Kidney (tissue), 13 donors: ENCODE measurements at regions not wholly inside any gene's neighbourhood (a gene's known extent, or its start where the extent isn't known, plus 50 kb on each side); places are given as distances from the start of the nearest gene placed in this dataset.

Source experiments
- DNase-seq, 5 donors: peaks; one replicate each; pipeline ENCODE4 v3.0.0-alpha.2; 2013 to 2020
- FAIRE-seq: peaks from 2 replicates; lab custom pipeline; 2012; peaks lifted over from hg19 to GRCh38; lab: Jason Lieb, UNC
- H3K27ac ChIP-seq, 2 donors: one replicate each; pipeline ENCODE4 v1.7.0; 2013; ENCODE audit warnings: low read depth in 2 of 2, low read length in 2 of 2, inconsistent platforms in 1 of 2
- H3K27me3 ChIP-seq: one replicate; pipeline ENCODE4 v1.7.1; 2013; ENCODE audit warnings: low read length, inconsistent platforms; ENCODE audit not compliant: control insufficient read depth, insufficient read depth
- H3K36me3 ChIP-seq, 3 donors: one replicate each; pipeline versions ENCODE4 v1.7.0 to v1.7.1; 2013; ENCODE audit warnings: low read length in 3 of 3, control low read depth in 1 of 3, inconsistent platforms in 1 of 3; ENCODE audit not compliant: insufficient read depth in 3 of 3, control insufficient read depth in 2 of 3
- H3K4me1 ChIP-seq, 3 donors: one replicate each; pipeline versions ENCODE4 v1.7.0 to v1.7.1; 2013; ENCODE audit warnings: low read length in 3 of 3, inconsistent platforms in 1 of 3, low read depth in 1 of 3; ENCODE audit not compliant: control insufficient read depth in 2 of 3, insufficient read depth in 2 of 3
- H3K4me3 ChIP-seq, 3 donors: one replicate each; pipeline versions ENCODE4 v1.7.0 to v1.8.1; 2013; ENCODE audit warnings: low read length in 3 of 3, control low read depth in 1 of 3, inconsistent platforms in 1 of 3
- H3K9ac ChIP-seq, 3 donors: one replicate each; pipeline versions ENCODE4 v1.7.0 to v1.7.1; 2013; ENCODE audit warnings: low read length in 3 of 3, control low read depth in 1 of 3, inconsistent platforms in 1 of 3
- H3K9me3 ChIP-seq, 3 donors: one replicate each; pipeline versions ENCODE4 v1.7.0 to v1.7.1; 2013; ENCODE audit warnings: low read length in 3 of 3, control low read depth in 1 of 3, inconsistent platforms in 1 of 3; ENCODE audit not compliant: control insufficient read depth in 2 of 3, insufficient read depth in 1 of 3
- CTCF ChIP-seq: IDR thresholded peaks from 3 replicates; pipeline ENCODE4 v1.5.1; 2012; ENCODE audit warnings: mild to moderate bottlenecking, moderate library complexity, borderline replicate concordance; ENCODE audit not compliant: insufficient read depth; ENCODE audit errors: extremely low read depth
- intact Hi-C: fragments of 100-400 bp; cut with DNase I; formaldehyde crosslinking; loops from one replicate; pipeline ENCODE4 v1.11.1; 2022
- donor health status: control.
- donor health status: control.
- donor health status: control.
- donor health status: control.
- donor health status: control.
- donor health status: DM: yes; HTN: yes; CAD: no.
- donor health status: Normal renal cell carcinoma (clear cell type).

GRCh38 chr3:59243476-59243875 is 193.7 kb upstream of the CFAP20DC start:
- DNase-seq (no peak), FAIRE-seq (no peak)
- H3K9ac ChIP-seq = no peak overlapping the region
- no peak for TF ChIP-seq CTCF
- H3K27ac ChIP-seq = no peak overlapping the region
- no peak overlapping the region for H3K4me3 ChIP-seq
- H3K36me3 ChIP-seq = no peaks in the 10 kb centered on the region
- H3K4me1 ChIP-seq = peaks cover 0 to 3% (median 0%) of the 10 kb centered on the region in 3 donors
- intact Hi-C loops = no loop called here
- H3K9me3 ChIP-seq = no peaks in the 10 kb centered on the region
- no peaks in the 10 kb centered on the region for H3K27me3 ChIP-seq

- no peak for TF ChIP-seq CTCF
- Histone ChIP-seq H3K4me3 (no peak overlapping the region), H3K27me3 (no peaks in the 10 kb centered on the region), H3K4me1 (no peaks in the 10 kb centered on the region), H3K9ac (no peak overlapping the region), H3K36me3 (no peaks in the 10 kb centered on the region), H3K27ac (no peak overlapping the region), H3K9me3 (no peaks in the 10 kb centered on the region)
- FAIRE-seq (no peak), DNase-seq (no peak)
- intact Hi-C loops = no loop called here
Observed at GRCh38 chr3:59240666-59241255, 190.9 kb upstream of the CFAP20DC start.

GRCh38 chr3:59237121-59237520 is 187.3 kb upstream of the CFAP20DC start:
- no peak overlapping the region for H3K9ac ChIP-seq
- intact Hi-C loops = no loop called here
- no peak overlapping the region for H3K4me3 ChIP-seq
- no peak for DNase-seq
- no peak for FAIRE-seq
- H3K9me3 ChIP-seq = no peaks in the 10 kb centered on the region
- TF ChIP-seq CTCF = no peak
- no peaks in the 10 kb centered on the region for H3K36me3 ChIP-seq
- H3K27me3 ChIP-seq = no peaks in the 10 kb centered on the region
- H3K4me1 ChIP-seq = no peaks in the 10 kb centered on the region
- H3K27ac ChIP-seq = no peak overlapping the region

- DNase-seq (no peak), FAIRE-seq (no peak)
- Histone ChIP-seq H3K36me3 (no peaks in the 10 kb centered on the region), H3K9ac (no peak overlapping the region), H3K4me1 (no peaks in the 10 kb centered on the region), H3K4me3 (no peak overlapping the region), H3K27ac (no peak overlapping the region), H3K27me3 (no peaks in the 10 kb centered on the region), H3K9me3 (peaks cover 0 to 6% (median 0%) of the 10 kb centered on the region in 3 donors)
- intact Hi-C loops = no loop called here
- no peak for TF ChIP-seq CTCF
Observed at GRCh38 chr3:59235634-59236012, 185.8 kb upstream of the CFAP20DC start.
